SU-DHL-6 (cell line): ENCODE measurements at regions not wholly inside any gene's neighbourhood (a gene's known extent, or its start where the extent isn't known, plus 50 kb on each side); places are given as distances from the start of the nearest gene placed in this dataset.

ENCODE experiments used
- H2AFZ ChIP-seq: fragments of 200-600 bp; sonication (generic); 2 replicates; pipeline ENCODE4 v1.6.1; 2014; ENCODE audit warnings: low read depth, mild to moderate bottlenecking, moderate library complexity, mixed read lengths, antibody characterized with exemption, low read length; ENCODE audit not compliant: severe bottlenecking
- H3F3A ChIP-seq: fragments of 200-600 bp; shearing (Covaris generic); 2 replicates; pipeline ENCODE4 v1.6.0; 2016; ENCODE audit warnings: antibody characterized with exemption, mild to moderate bottlenecking; ENCODE audit not compliant: insufficient read depth
- H3K27ac ChIP-seq: fragments of 200-600 bp; sonication (generic); 2 replicates; pipeline ENCODE4 v1.5.1; 2016; ENCODE audit warnings: low read depth, mild to moderate bottlenecking, low read length, moderate library complexity, mixed read lengths
- H3K27me3 ChIP-seq: fragments of 200-600 bp; sonication (generic), shearing (Covaris generic); 2 replicates; pipeline ENCODE4 v1.6.0; 2014; ENCODE audit warnings: mild to moderate bottlenecking, low read length
- H3K36me3 ChIP-seq: fragments of 200-600 bp; sonication (generic); 2 replicates; pipeline ENCODE4 v1.6.1; 2014; ENCODE audit warnings: mild to moderate bottlenecking, low read length, mixed read lengths
- H3K4me2 ChIP-seq: fragments of 300-600, 200-600 bp; shearing (Covaris generic), sonication (generic); 2 replicates; pipeline ENCODE4 v1.6.0; 2014; ENCODE audit warnings: low read length, low read depth, mild to moderate bottlenecking; ENCODE audit not compliant: poor library complexity, severe bottlenecking
- H3K4me3 ChIP-seq: fragments of 200-600 bp; sonication (generic); 2 replicates; pipeline ENCODE4 v1.5.1; 2014; ENCODE audit warnings: antibody characterized with exemption, low read length, mild to moderate bottlenecking, mixed read lengths; ENCODE audit not compliant: insufficient read depth, poor library complexity, severe bottlenecking
- H3K79me2 ChIP-seq: fragments of 200-600 bp; sonication (generic); 2 replicates; pipeline ENCODE4 v1.6.1; 2014; ENCODE audit warnings: mild to moderate bottlenecking, low read length, moderate library complexity; ENCODE audit not compliant: insufficient read depth
- H3K9ac ChIP-seq: fragments of 200-600 bp; sonication (generic); 2 replicates; pipeline ENCODE4 v1.7.0; 2014; ENCODE audit warnings: mild to moderate bottlenecking, low read length
- H3K9me2 ChIP-seq: fragments of 200-600 bp; sonication (generic); replicated peaks from 2 replicates; pipeline ENCODE4 v1.6.1; 2014; ENCODE audit warnings: low read length; ENCODE audit not compliant: insufficient read depth
- H3K9me3 ChIP-seq: fragments of 200-600 bp; sonication (generic); 2 replicates; pipeline ENCODE4 v1.6.1; 2014; ENCODE audit warnings: low read length, mixed read lengths; ENCODE audit not compliant: insufficient read depth
- H4K20me1 ChIP-seq: fragments of 200-600 bp; sonication (generic); 2 replicates; pipeline ENCODE4 v1.6.1; 2014; ENCODE audit warnings: low read depth, mild to moderate bottlenecking, antibody characterized with exemption, low read length, moderate library complexity, mixed read lengths
- EZH2phosphoT487 ChIP-seq: fragments of 200-600 bp; sonication (generic), shearing (Covaris generic); conservative IDR thresholded peaks from 2 replicates; pipeline ENCODE4 v1.6.1; 2018; ENCODE audit warnings: mild to moderate bottlenecking, antibody characterized with exemption, low read length, moderate library complexity, mixed read lengths
- TF ChIP-seq, protein P1 (sequence below): fragments of 200-600 bp; sonication (generic); IDR thresholded peaks from one replicate; pipeline ENCODE4 v1.5.1; 2017; ENCODE audit warnings: antibody characterized with exemption, mild to moderate bottlenecking, low read length, moderate library complexity; ENCODE audit not compliant: insufficient read depth, poor library complexity, severe bottlenecking

DNA sequence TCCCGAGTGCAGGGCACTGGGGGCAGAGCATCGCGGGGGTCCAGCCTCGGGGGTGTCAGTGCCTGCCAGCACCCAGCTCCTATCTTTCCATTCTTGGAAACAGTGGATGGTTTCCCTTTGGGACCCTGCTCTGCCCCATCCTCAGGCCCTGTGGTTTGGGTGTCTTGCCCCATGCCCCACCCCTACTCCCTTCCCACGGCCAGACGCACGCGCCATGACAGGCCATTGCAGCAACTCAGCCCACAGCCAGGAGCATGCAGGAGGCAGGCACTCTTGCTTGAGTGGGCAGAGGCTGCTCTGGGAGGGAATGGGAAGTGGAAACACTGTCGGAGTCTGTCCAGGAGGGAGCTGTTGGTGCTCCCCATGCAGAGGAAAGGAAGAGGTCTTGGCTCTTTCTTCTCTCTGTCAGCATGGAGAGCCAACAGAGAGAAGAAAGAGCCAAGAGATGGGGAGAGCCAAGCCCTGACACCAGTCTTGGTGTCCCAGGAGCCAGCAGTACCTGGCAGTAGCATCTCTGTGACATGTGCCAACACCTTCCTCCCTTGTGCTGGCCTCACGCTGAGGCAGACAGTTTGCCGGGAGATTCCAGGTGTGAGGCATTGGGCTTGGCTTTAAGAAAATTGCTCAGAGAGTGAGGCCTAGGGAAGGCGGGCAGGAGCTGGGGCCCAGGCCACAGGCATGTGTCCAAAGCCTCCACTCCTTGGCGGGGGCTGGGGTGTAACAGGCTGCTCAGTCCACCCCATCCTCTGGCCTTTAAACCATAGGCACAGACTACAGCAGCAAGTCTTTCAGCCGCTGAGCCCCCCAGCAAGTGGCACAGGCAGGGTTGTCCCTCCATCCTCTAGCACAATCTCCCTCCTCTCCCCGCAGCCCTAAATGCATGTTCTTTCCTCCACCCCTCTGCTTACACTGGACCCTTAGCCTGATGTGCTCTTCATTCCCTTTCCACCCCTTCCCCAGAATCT, 86.7 kb upstream of the UQCRFS1 start:
- Histone ChIP-seq H3K9ac (no peak overlapping the region), H3K9me3 (no peaks in the 10 kb centered on the region), H4K20me1 (no peaks in the 10 kb centered on the region), H3K4me3 (no peak overlapping the region), H3K9me2 (no peaks in the 10 kb centered on the region), H3K36me3 (no peaks in the 10 kb centered on the region), H2AFZ (no peak overlapping the region), H3K27me3 (no peaks in the 10 kb centered on the region), H3F3A (no peaks in the 10 kb centered on the region), H3K27ac (no peak overlapping the region), H3K4me2 (no peak overlapping the region), H3K79me2 (no peaks in the 10 kb centered on the region)
- TF ChIP-seq, protein P1, sequence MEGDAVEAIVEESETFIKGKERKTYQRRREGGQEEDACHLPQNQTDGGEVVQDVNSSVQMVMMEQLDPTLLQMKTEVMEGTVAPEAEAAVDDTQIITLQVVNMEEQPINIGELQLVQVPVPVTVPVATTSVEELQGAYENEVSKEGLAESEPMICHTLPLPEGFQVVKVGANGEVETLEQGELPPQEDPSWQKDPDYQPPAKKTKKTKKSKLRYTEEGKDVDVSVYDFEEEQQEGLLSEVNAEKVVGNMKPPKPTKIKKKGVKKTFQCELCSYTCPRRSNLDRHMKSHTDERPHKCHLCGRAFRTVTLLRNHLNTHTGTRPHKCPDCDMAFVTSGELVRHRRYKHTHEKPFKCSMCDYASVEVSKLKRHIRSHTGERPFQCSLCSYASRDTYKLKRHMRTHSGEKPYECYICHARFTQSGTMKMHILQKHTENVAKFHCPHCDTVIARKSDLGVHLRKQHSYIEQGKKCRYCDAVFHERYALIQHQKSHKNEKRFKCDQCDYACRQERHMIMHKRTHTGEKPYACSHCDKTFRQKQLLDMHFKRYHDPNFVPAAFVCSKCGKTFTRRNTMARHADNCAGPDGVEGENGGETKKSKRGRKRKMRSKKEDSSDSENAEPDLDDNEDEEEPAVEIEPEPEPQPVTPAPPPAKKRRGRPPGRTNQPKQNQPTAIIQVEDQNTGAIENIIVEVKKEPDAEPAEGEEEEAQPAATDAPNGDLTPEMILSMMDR: no peak
- TF ChIP-seq EZH2phosphoT487: no peak

GRCh38 chr19:29302002-29302928, 89.3 kb upstream of the UQCRFS1 start:
- no peak for TF ChIP-seq EZH2phosphoT487
- TF ChIP-seq, protein P1: no peak
- H3K79me2 ChIP-seq: no peaks in the 10 kb centered on the region
- H3K4me2 ChIP-seq: no peak overlapping the region
- no peaks in the 10 kb centered on the region for H3K36me3 ChIP-seq
- H3K4me3 ChIP-seq: no peak overlapping the region
- no peaks in the 10 kb centered on the region for H3F3A ChIP-seq
- H3K9me2 ChIP-seq: no peaks in the 10 kb centered on the region
- H3K27ac ChIP-seq: no peak overlapping the region
- no peaks in the 10 kb centered on the region for H3K9me3 ChIP-seq
- no peak overlapping the region for H2AFZ ChIP-seq
- no peak overlapping the region for H3K9ac ChIP-seq
- H4K20me1 ChIP-seq: no peaks in the 10 kb centered on the region
- no peaks in the 10 kb centered on the region for H3K27me3 ChIP-seq

DNA sequence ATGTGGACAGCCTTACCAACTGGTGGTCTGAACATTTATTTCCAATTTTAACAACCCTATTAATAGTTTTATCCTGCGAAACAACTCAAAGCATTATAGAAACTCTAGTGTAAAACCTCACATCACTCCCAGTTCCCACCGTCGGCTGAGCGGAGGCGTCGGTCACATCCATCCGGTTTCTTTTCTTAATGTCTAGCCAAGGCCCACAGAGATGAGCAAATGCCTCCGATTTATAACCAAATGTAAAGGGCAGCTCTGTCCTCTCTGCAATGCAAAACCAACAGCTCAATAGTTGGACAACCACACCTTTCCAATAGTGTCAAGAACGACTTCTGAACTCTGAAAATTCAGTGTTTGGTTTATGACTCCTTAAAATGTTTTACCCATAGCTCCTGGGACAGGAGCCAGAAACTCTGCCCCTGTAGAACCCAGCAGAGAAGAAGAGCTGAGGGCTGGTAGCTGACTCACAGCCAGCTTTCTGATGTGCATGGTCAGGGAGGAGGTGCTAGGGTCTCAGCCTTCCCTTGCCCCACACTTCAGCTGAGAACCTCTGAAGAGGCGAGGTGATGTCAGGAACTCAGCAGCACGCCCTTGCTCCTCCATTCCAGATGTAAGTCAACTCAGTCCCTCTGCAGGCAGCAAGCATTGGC, 90.2 kb upstream of the UQCRFS1 start:
- TF ChIP-seq EZH2phosphoT487: no peak
- TF ChIP-seq, protein P1: no peak
- Histone ChIP-seq H3K4me3 (no peak overlapping the region), H3K9ac (no peak overlapping the region), H3K9me3 (no peaks in the 10 kb centered on the region), H3K79me2 (no peaks in the 10 kb centered on the region), H3K27me3 (no peaks in the 10 kb centered on the region), H3K36me3 (no peaks in the 10 kb centered on the region), H2AFZ (no peak overlapping the region), H3K4me2 (no peak overlapping the region), H3F3A (no peaks in the 10 kb centered on the region), H4K20me1 (no peaks in the 10 kb centered on the region), H3K27ac (no peak overlapping the region), H3K9me2 (no peaks in the 10 kb centered on the region)
